HepG2 (cell line): ENCODE measurements at regions not wholly inside any gene's neighbourhood (a gene's known extent, or its start where the extent isn't known, plus 50 kb on each side); places are given as distances from the start of the nearest gene placed in this dataset.

Experiments
- ARNTL ChIP-seq: sonication (generic); formaldehyde crosslinking; IDR thresholded peaks from 2 replicates; pipeline ENCODE4 v1.4.0; 2020; ENCODE audit warnings: mild to moderate bottlenecking, missing genetic modification reagents
- EHMT2 ChIP-seq: fragments of 200-600 bp; sonication (generic); IDR thresholded peaks from 2 replicates; pipeline ENCODE4 v1.7.0; 2017; ENCODE audit warnings: antibody characterized with exemption, low read depth, low read length, borderline replicate concordance
- FOXJ3 ChIP-seq: sonication (generic); formaldehyde crosslinking; IDR thresholded peaks from 2 replicates; pipeline ENCODE4 v1.4.0; 2020; ENCODE audit warnings: missing genetic modification reagents, mild to moderate bottlenecking, borderline replicate concordance
- JUND ChIP-seq: sonication (generic); formaldehyde crosslinking; IDR thresholded peaks from 2 replicates; pipeline ENCODE4 v1.8.0; 2022; ENCODE audit warnings: mild to moderate bottlenecking, missing genetic modification reagents
- NFRKB ChIP-seq: fragments of 450-650 bp; IDR thresholded peaks from 2 replicates; pipeline ENCODE4 v1.6.1; 2017
- REST ChIP-seq, 2 experiments: IDR thresholded peaks; 2 replicates each; pipeline ENCODE4 v1.6.1; 2011 to 2012; ENCODE audit warnings: low read length in 2 of 2, borderline replicate concordance in 1 of 2, low read depth in 1 of 2, mild to moderate bottlenecking in 1 of 2, moderate library complexity in 1 of 2
- SP4 ChIP-seq: sonication (generic); formaldehyde crosslinking; IDR thresholded peaks from 2 replicates; pipeline ENCODE4 v1.8.1; 2023; ENCODE audit warnings: mild to moderate bottlenecking, missing genetic modification reagents
- TF ChIP-seq, protein P1 (sequence below): sonication (generic); formaldehyde crosslinking; IDR thresholded peaks from 2 replicates; pipeline ENCODE4 v1.5.1; 2020; ENCODE audit warnings: missing genetic modification reagents, mild to moderate bottlenecking, borderline replicate concordance

DNA sequence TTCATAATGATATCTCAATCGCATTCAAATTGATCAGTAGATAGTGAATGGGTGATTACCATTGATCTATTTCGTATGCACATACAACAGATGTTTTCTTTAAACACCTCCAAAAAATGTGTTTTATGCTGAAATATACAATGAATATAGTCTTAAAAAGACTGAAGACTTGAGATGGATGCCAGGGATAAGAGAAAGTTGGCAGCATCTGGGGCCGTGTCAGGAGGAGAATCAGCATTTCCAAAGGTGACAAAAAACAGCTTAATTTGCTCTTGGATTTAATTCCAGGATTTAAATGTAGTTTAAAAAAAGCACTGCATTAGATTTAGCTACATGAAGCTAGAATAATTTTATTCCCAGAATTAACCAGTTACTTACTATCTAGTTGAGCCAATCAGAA, 199.7 kb upstream of the CNTN3 start:
- TF ChIP-seq REST (IDR thresholded peaks at IDR 0.05; ENCODE audit: borderline replicate concordance in 1 of 2, low read depth in 1 of 2, low read length in 2 of 2) (no peak), SP4 (CRISPR knock-in tag) (no peak), EHMT2 (no peak), JUND (no peak), NFRKB (no peak), ARNTL (CRISPR knock-in tag) (no peak), FOXJ3 (CRISPR knock-in tag) (no peak)
- TF ChIP-seq, protein P1, sequence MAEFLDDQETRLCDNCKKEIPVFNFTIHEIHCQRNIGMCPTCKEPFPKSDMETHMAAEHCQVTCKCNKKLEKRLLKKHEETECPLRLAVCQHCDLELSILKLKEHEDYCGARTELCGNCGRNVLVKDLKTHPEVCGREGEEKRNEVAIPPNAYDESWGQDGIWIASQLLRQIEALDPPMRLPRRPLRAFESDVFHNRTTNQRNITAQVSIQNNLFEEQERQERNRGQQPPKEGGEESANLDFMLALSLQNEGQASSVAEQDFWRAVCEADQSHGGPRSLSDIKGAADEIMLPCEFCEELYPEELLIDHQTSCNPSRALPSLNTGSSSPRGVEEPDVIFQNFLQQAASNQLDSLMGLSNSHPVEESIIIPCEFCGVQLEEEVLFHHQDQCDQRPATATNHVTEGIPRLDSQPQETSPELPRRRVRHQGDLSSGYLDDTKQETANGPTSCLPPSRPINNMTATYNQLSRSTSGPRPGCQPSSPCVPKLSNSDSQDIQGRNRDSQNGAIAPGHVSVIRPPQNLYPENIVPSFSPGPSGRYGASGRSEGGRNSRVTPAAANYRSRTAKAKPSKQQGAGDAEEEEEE (CRISPR knock-in tag), result no peak
